ENCODE measurements at regions not wholly inside any gene's neighbourhood (a gene's known extent, or its start where the extent isn't known, plus 50 kb on each side); places are given as distances from the start of the nearest gene placed in this dataset.
A peak's percentile ranks its signal among the peaks of the same experiment; 100 is the strongest.
"Not testable (repeated sequence)": the region's sequence is repeated elsewhere in the genome, so short reads cannot be mapped to it uniquely, and the experiment has no call there.

- WGBS, 2 donors (ENCODE audit: low coverage in 1 of 2), result no CpG with 5 or more reads among the region's 17 CpGs
- not testable (repeated sequence) for H3K9me3 ChIP-seq, H3K4me1 ChIP-seq, H3K27ac ChIP-seq, H3K36me3 ChIP-seq, H3K4me3 ChIP-seq, H3K27me3 ChIP-seq, ATAC-seq
Measured at GRCh38 chr21:6074935-6075334, 4446.4 kb upstream of the TPTE start.

- not testable (repeated sequence) for H3K4me1 ChIP-seq, H3K27ac ChIP-seq, H3K27me3 ChIP-seq, ATAC-seq, H3K4me3 ChIP-seq, H3K9me3 ChIP-seq, H3K36me3 ChIP-seq
- no CpG with 5 or more reads among the region's 24 CpGs for WGBS, 2 donors (ENCODE audit: low coverage in 1 of 2)
Measured at GRCh38 chr21:6075627-6076208, 4445.7 kb upstream of the TPTE start.

GRCh38 chr21:6077358-6077757, 4444.0 kb upstream of the TPTE start:
- not testable (repeated sequence) for ATAC-seq, H3K36me3 ChIP-seq
- WGBS, 2 donors (ENCODE audit: low coverage in 1 of 2), result no CpG with 5 or more reads among the region's 12 CpGs

GRCh38 chr21:6078902-6079301, 4442.5 kb upstream of the TPTE start:
- H3K27me3 ChIP-seq, H3K36me3 ChIP-seq, H3K4me3 ChIP-seq, H3K9me3 ChIP-seq, H3K27ac ChIP-seq, H3K4me1 ChIP-seq, ATAC-seq: not testable (repeated sequence)
- no CpG with 5 or more reads among the region's 12 CpGs for WGBS, 2 donors (ENCODE audit: low coverage in 1 of 2)

More at GRCh38 chr21:6077358-6077757, 4444.0 kb upstream of the TPTE start:
- not testable (repeated sequence) for H3K27me3 ChIP-seq, H3K4me1 ChIP-seq, H3K4me3 ChIP-seq, H3K27ac ChIP-seq, H3K9me3 ChIP-seq

- not testable (repeated sequence) for H3K4me3 ChIP-seq, H3K36me3 ChIP-seq, H3K27me3 ChIP-seq, H3K4me1 ChIP-seq, H3K27ac ChIP-seq, H3K9me3 ChIP-seq
- ATAC-seq, result peak; percentile 83
- no CpG with 5 or more reads among the region's 34 CpGs for WGBS, 2 donors (ENCODE audit: low coverage in 1 of 2)
Measured at GRCh38 chr21:6080941-6081655, 4440.3 kb upstream of the TPTE start.

GRCh38 chr21:6082166-6082565, 4439.2 kb upstream of the TPTE start:
- no CpG with 5 or more reads among the region's 12 CpGs for WGBS, 2 donors (ENCODE audit: low coverage in 1 of 2)
- not testable (repeated sequence) for H3K9me3 ChIP-seq, ATAC-seq

GRCh38 chr21:6083574-6084120, 4437.7 kb upstream of the TPTE start:
- not testable (repeated sequence) for H3K4me1 ChIP-seq, H3K4me3 ChIP-seq, H3K36me3 ChIP-seq, H3K27ac ChIP-seq, H3K9me3 ChIP-seq, H3K27me3 ChIP-seq, ATAC-seq
- no CpG with 5 or more reads among the region's 10 CpGs for WGBS, 2 donors (ENCODE audit: low coverage in 1 of 2)

More at GRCh38 chr21:6082166-6082565, 4439.2 kb upstream of the TPTE start:
- not testable (repeated sequence) for H3K27me3 ChIP-seq, H3K4me3 ChIP-seq, H3K4me1 ChIP-seq, H3K27ac ChIP-seq, H3K36me3 ChIP-seq

GRCh38 chr21:6086038-6086437, 4435.3 kb upstream of the TPTE start:
- ATAC-seq, H3K9me3 ChIP-seq, H3K4me1 ChIP-seq, H3K36me3 ChIP-seq, H3K4me3 ChIP-seq, H3K27ac ChIP-seq, H3K27me3 ChIP-seq: not testable (repeated sequence)
- WGBS, 2 donors (ENCODE audit: low coverage in 1 of 2), result no CpG with 5 or more reads among the region's 20 CpGs

GRCh38 chr21:6087579-6088178, 4433.7 kb upstream of the TPTE start:
- H3K36me3 ChIP-seq, ATAC-seq, H3K27ac ChIP-seq, H3K9me3 ChIP-seq, H3K4me1 ChIP-seq, H3K4me3 ChIP-seq, H3K27me3 ChIP-seq: not testable (repeated sequence)
- no CpG with 5 or more reads among the region's 24 CpGs for WGBS, 2 donors (ENCODE audit: low coverage in 1 of 2)

- H3K4me3 ChIP-seq, H3K9me3 ChIP-seq, H3K27me3 ChIP-seq, H3K27ac ChIP-seq, H3K4me1 ChIP-seq, H3K36me3 ChIP-seq: not testable (repeated sequence)
- no CpG with 5 or more reads among the region's 24 CpGs for WGBS, 2 donors (ENCODE audit: low coverage in 1 of 2)
- peak; percentile 54 for ATAC-seq
Measured at GRCh38 chr21:6090286-6090908, 4431.0 kb upstream of the TPTE start.

GRCh38 chr21:6091335-6092027, 4429.9 kb upstream of the TPTE start:
- not testable (repeated sequence) for ATAC-seq, H3K36me3 ChIP-seq, H3K4me3 ChIP-seq, H3K27ac ChIP-seq, H3K27me3 ChIP-seq, H3K9me3 ChIP-seq, H3K4me1 ChIP-seq
- WGBS, 2 donors (ENCODE audit: low coverage in 1 of 2), result no CpG with 5 or more reads among the region's 36 CpGs

- H3K4me1 ChIP-seq, H3K9me3 ChIP-seq, H3K27ac ChIP-seq, ATAC-seq, H3K4me3 ChIP-seq, H3K36me3 ChIP-seq, H3K27me3 ChIP-seq: not testable (repeated sequence)
- no CpG with 5 or more reads among the region's 13 CpGs for WGBS, 2 donors (ENCODE audit: low coverage in 1 of 2)
Measured at GRCh38 chr21:6092401-6092800, 4429.0 kb upstream of the TPTE start.

- H3K27ac ChIP-seq, H3K4me1 ChIP-seq, H3K27me3 ChIP-seq, H3K4me3 ChIP-seq, H3K9me3 ChIP-seq, H3K36me3 ChIP-seq: not testable (repeated sequence)
- WGBS, 2 donors (ENCODE audit: low coverage in 1 of 2), result no CpG with 5 or more reads among the region's 32 CpGs
- peak; percentile 51 for ATAC-seq
Measured at GRCh38 chr21:6093419-6093818, 4428.0 kb upstream of the TPTE start.
